DMS153 treated with DMSO at 0.1 percent for 48 hours (cell line): ENCODE measurements at regions not wholly inside any gene's neighbourhood (a gene's known extent, or its start where the extent isn't known, plus 50 kb on each side); places are given as distances from the start of the nearest gene placed in this dataset.
"Not testable (repeated sequence)": the region's sequence is repeated elsewhere in the genome, so short reads cannot be mapped to it uniquely, and the experiment has no call there.

Experiments
- DNase-seq: peaks from one replicate; lab custom pipeline; 2025; ENCODE audit not compliant: unreplicated experiment; lab: John Stamatoyannopoulos, UW

- DNase-seq: no peak
These were observed 470.8 kb downstream of the NKX6-1 start for GRCh38 chr4:84028340-84028739.

- no peak for DNase-seq
These were observed 474.7 kb downstream of the NKX6-1 start for GRCh38 chr4:84024405-84024804.

- no peak for DNase-seq
These were observed 476.5 kb downstream of the NKX6-1 start for GRCh38 chr4:84022564-84022963.

GRCh38 chr4:84019626-84020025, 479.5 kb downstream of the NKX6-1 start:
- no peak for DNase-seq

GRCh38 chr4:84003046-84003445, 467.1 kb downstream of the GPAT3 start:
- DNase-seq: no peak

- DNase-seq: no peak
These were observed 466.1 kb downstream of the GPAT3 start for GRCh38 chr4:84001876-84002569.

GRCh38 chr4:83996254-83996653, 460.3 kb downstream of the GPAT3 start:
- no peak for DNase-seq

- DNase-seq: no peak
These were observed 457.9 kb downstream of the GPAT3 start for GRCh38 chr4:83993774-83994173.

- no peak for DNase-seq
These were observed 453.9 kb downstream of the GPAT3 start for GRCh38 chr4:83989835-83990234.

GRCh38 chr4:83981156-83981555, 445.2 kb downstream of the GPAT3 start:
- DNase-seq: no peak

GRCh38 chr4:83979773-83980172, 443.9 kb downstream of the GPAT3 start:
- no peak for DNase-seq

GRCh38 chr4:83974111-83974780, 438.3 kb downstream of the GPAT3 start:
- no peak for DNase-seq

GRCh38 chr4:83964996-83965541, 429.2 kb downstream of the GPAT3 start:
- no peak for DNase-seq

GRCh38 chr4:83962492-83962891, 426.6 kb downstream of the GPAT3 start:
- DNase-seq: no peak

- DNase-seq: no peak
These were observed 425.7 kb downstream of the GPAT3 start for GRCh38 chr4:83961575-83961974.

GRCh38 chr4:83959160-83959559, 423.3 kb downstream of the GPAT3 start:
- DNase-seq: no peak

- DNase-seq: no peak
These were observed 411.9 kb downstream of the GPAT3 start for GRCh38 chr4:83947830-83948193.

- DNase-seq: no peak
These were observed 411.4 kb downstream of the GPAT3 start for GRCh38 chr4:83947125-83947829.

GRCh38 chr4:83943691-83944090, 407.8 kb downstream of the GPAT3 start:
- DNase-seq: not testable (repeated sequence)

- DNase-seq: no peak
These were observed 397.0 kb downstream of the GPAT3 start for GRCh38 chr4:83932750-83933391.

- DNase-seq: no peak
These were observed 395.9 kb downstream of the GPAT3 start for GRCh38 chr4:83931659-83932438.
